Thoracic aorta (tissue), 2 donors: ENCODE measurements at regions not wholly inside any gene's neighbourhood (a gene's known extent, or its start where the extent isn't known, plus 50 kb on each side); places are given as distances from the start of the nearest gene placed in this dataset.

Source experiments
- ATAC-seq: fragments of 150-250 bp; one replicate; pipeline ENCODE4 v1.8.0; 2017; ENCODE audit warnings: low read depth; ENCODE audit not compliant: insufficient number of reproducible peaks, low FRiP score
- DNase-seq: peaks from one replicate; pipeline ENCODE4 v3.0.0-alpha.2; 2020; ENCODE audit warnings: low spot score
- H3K27ac ChIP-seq, 2 donors: fragments of 200-600 bp; sonication (generic); 1 replicate in 1 of 2; 2 replicates in 1 of 2; pipeline ENCODE4 v1.5.1; 2016; ENCODE audit warnings: mild to moderate bottlenecking in 2 of 2, moderate library complexity in 2 of 2
- H3K27me3 ChIP-seq: fragments of 200-600 bp; sonication (generic); replicated peaks from 2 replicates; pipeline ENCODE4 v1.6.0; 2016; ENCODE audit warnings: mild to moderate bottlenecking; ENCODE audit not compliant: insufficient read depth
- H3K36me3 ChIP-seq: fragments of 200-600 bp; sonication (generic); one replicate; pipeline ENCODE4 v1.5.1; 2016
- H3K4me1 ChIP-seq, 2 donors: fragments of 200-600 bp; sonication (generic); 1 replicate in 1 of 2; 2 replicates in 1 of 2; pipeline versions ENCODE4 v1.5.1 to v1.6.0; 2016; ENCODE audit warnings: low read depth in 2 of 2, mild to moderate bottlenecking in 1 of 2; ENCODE audit not compliant: control insufficient read depth in 1 of 2
- H3K4me3 ChIP-seq: fragments of 200-600 bp; sonication (generic); 2 replicates; pipeline ENCODE4 v1.5.1; 2016; ENCODE audit warnings: mild to moderate bottlenecking
- H3K9me3 ChIP-seq: fragments of 200-600 bp; sonication (generic); 2 replicates; pipeline ENCODE4 v1.5.1; 2016
- CTCF ChIP-seq: fragments of 200-600 bp; sonication (generic); IDR thresholded peaks from one replicate; pipeline ENCODE4 v1.5.1; 2019; ENCODE audit warnings: antibody characterized with exemption

GRCh38 chr3:19046440-19046839 is 101.9 kb upstream of the KCNH8 start:
- DNase-seq (no peak), ATAC-seq (no peak)
- Histone ChIP-seq H3K9me3 (no peaks in the 10 kb centered on the region), H3K27me3 (no peaks in the 10 kb centered on the region), H3K36me3 (no peaks in the 10 kb centered on the region), H3K4me3 (no peak overlapping the region), H3K4me1 (no peaks in the 10 kb centered on the region), H3K27ac (no peak overlapping the region)
- TF ChIP-seq CTCF, result no peak

- Histone ChIP-seq H3K4me1 (no peaks in the 10 kb centered on the region), H3K9me3 (no peaks in the 10 kb centered on the region), H3K27ac (no peak overlapping the region), H3K4me3 (no peak overlapping the region), H3K36me3 (no peaks in the 10 kb centered on the region), H3K27me3 (no peaks in the 10 kb centered on the region)
- ATAC-seq, result no peak
- TF ChIP-seq CTCF, result no peak
- DNase-seq, result no peak
Observed at GRCh38 chr3:19030522-19030839, 117.8 kb upstream of the KCNH8 start.

GRCh38 chr3:19029837-19030521 is 118.3 kb upstream of the KCNH8 start:
- no peak for DNase-seq
- TF ChIP-seq CTCF, result no peak
- H3K9me3 ChIP-seq, result no peaks in the 10 kb centered on the region
- H3K27me3 ChIP-seq, result no peaks in the 10 kb centered on the region
- H3K4me3 ChIP-seq, result no peak overlapping the region
- H3K4me1 ChIP-seq, result no peaks in the 10 kb centered on the region
- no peaks in the 10 kb centered on the region for H3K36me3 ChIP-seq
- no peak overlapping the region for H3K27ac ChIP-seq
- ATAC-seq, result no peak

GRCh38 chr3:19025441-19025840 is 122.9 kb upstream of the KCNH8 start:
- no peaks in the 10 kb centered on the region for H3K4me1 ChIP-seq
- no peaks in the 10 kb centered on the region for H3K9me3 ChIP-seq
- no peak for DNase-seq
- ATAC-seq, result no peak
- H3K27me3 ChIP-seq, result no peaks in the 10 kb centered on the region
- no peak for TF ChIP-seq CTCF
- no peak overlapping the region for H3K4me3 ChIP-seq
- no peak overlapping the region for H3K27ac ChIP-seq
- H3K36me3 ChIP-seq, result no peaks in the 10 kb centered on the region

GRCh38 chr3:19022546-19022945 is 125.8 kb upstream of the KCNH8 start:
- H3K4me1 ChIP-seq, result no peaks in the 10 kb centered on the region
- no peak for TF ChIP-seq CTCF
- no peaks in the 10 kb centered on the region for H3K27me3 ChIP-seq
- no peaks in the 10 kb centered on the region for H3K36me3 ChIP-seq
- H3K9me3 ChIP-seq, result no peaks in the 10 kb centered on the region
- no peak overlapping the region for H3K4me3 ChIP-seq
- ATAC-seq (no peak), DNase-seq (no peak)
- no peak overlapping the region for H3K27ac ChIP-seq
